HG03520 (cell line): ENCODE measurements at regions not wholly inside any gene's neighbourhood (a gene's known extent, or its start where the extent isn't known, plus 50 kb on each side); places are given as distances from the start of the nearest gene placed in this dataset.

Experiments used
- ATAC-seq: cut with Tn5 transposase; IDR thresholded peaks from one replicate; pipeline ENCODE4 v1.9.1; 2021; ENCODE audit warnings: mild to moderate bottlenecking, moderate library complexity; ENCODE audit not compliant: unreplicated experiment

DNA sequence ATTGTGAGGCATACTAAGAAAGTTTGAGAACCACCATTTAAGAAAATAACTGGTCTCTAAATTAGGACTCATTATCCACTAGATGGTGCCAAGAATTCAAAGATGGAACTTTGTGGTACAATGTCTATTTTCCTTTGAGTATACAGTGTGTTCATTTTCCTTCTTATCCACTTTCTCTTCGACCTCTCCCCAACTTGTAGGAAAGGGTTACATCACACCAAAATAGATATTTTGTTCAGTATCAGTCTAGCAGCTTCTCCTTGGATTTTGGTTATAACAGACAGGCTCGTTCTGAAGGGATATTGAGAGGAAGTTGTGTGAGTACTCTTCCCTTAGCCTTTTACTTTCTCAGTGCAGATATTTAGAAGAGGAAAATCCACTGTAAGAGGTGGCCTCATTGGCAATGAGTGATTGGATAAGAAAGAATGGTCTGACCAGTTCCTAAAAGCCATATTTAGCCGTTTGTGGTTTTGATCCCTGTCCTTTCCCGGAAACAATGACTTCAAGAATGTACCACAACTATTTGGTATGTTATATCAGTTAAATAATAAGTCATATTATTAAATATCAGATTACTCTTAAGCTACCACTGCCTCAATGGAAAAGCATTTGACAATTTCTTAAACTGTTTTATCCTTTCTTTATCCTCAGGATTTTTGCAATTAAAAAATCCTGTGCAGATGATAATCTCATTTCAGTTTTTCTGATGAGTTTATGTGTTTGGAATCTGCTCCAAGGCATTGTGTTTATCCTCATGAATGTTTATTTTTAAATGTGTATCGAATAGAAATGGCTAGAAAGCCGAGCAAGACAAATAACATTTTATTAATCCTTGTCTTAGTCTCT is 69.0 kb upstream of the GRAMD2B start:
- peak; percentile 30 for ATAC-seq

GRCh38 chr5:126354858-126355731 is 68.1 kb upstream of the GRAMD2B start:
- ATAC-seq, result no peak

DNA sequence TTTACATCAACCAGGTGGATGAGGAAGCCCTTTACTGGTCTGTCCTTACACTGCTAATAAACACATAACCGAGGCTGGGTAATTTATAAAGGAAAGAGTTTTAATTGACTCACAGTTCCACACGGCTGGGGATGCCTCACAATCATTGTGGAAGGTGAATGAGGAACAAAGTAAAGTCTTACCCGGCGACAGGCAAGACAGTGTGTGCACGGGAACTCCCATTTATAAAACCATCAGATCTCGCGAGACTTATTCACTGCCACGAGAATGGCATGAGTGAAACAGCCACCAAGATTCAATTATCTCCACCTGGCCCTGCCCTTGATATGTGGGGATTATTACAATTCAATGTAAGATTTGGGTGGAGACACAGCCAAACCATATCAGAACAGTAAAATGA is 67.3 kb upstream of the GRAMD2B start:
- ATAC-seq, result peak; percentile 25

- ATAC-seq, result no peak
Observed at GRCh38 chr5:126357585-126358342, 65.4 kb upstream of the GRAMD2B start.

DNA sequence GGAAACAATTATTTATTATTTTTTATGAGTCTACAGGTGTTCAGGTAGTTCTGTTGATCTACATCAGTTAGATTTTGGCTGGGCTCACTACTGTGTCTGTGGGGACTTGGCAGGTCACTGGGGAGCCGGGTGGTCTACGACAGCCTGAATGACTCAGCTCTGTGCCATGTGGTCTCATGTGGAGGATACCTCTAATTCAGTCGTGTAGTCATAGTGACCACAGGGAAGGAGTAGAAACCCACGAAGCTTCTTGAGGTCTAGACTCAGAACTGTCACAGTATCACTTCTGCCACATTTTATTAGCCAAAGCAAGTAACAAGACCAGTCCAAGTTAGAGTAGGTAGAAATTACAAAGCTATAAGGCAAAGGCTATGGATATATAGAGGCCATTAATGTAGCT is 64.7 kb upstream of the GRAMD2B start:
- ATAC-seq, result peak; percentile 93

GRCh38 chr5:126359884-126360283 is 63.3 kb upstream of the GRAMD2B start:
- no peak for ATAC-seq

- ATAC-seq, result no peak
Observed at GRCh38 chr5:126360467-126360866, 62.7 kb upstream of the GRAMD2B start.

DNA sequence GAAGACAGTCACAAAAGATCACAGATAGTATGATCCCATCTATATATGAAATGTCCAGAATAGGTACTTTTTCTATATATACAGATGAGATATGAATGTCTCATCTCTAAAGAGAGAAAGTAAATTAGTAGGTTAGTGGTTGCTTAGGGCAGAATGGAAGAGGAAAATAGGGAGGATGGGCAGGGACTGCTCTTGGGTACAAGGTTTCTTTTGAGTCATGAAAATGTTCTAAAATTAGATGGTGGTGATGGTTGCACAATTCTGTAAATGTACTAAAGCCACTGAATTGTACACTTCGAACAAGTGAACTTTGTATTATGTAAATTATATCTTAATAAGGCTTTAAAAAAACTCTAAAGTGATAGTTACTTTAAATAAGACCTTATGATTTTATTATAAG is 59.6 kb upstream of the GRAMD2B start:
- ATAC-seq, result no peak

DNA sequence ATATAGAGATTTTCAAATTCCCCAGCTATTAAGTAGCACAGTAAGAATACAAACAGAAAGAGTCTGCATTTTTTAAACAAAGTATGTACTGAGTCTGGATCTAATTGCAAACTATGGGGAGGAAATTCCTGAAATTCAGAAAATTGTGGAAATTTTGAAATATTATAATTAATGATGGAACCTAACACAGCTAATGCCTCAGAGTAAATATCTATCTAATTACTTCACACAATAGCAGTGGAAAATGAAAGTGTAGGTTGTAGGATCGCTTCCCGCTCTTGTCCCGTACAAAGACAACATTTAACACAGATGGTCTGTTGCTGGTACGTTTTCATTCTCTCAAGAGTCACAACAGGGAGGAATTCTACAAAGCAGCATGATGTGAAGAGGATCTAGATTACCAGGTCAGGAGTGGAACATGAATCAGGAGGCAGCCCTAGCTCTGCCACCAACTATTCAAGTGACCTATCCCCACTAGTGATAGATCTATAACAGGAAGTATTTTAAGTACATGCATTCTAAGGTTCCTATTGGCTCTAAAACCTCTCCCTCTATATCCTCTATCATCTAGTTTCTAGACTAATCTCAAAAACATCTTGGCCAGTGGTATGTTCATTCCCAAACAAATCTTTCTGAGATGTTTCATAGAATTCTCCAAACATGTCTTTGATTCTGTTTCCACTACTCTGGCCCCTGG is 58.9 kb upstream of the GRAMD2B start:
- ATAC-seq, result no peak

- ATAC-seq, result no peak
Observed at GRCh38 chr5:126365446-126366198, 57.6 kb upstream of the GRAMD2B start.

GRCh38 chr5:126366199-126366560 is 57.0 kb upstream of the GRAMD2B start:
- no peak for ATAC-seq

- no peak for ATAC-seq
Observed at GRCh38 chr5:126368239-126368812, 54.9 kb upstream of the GRAMD2B start.

DNA sequence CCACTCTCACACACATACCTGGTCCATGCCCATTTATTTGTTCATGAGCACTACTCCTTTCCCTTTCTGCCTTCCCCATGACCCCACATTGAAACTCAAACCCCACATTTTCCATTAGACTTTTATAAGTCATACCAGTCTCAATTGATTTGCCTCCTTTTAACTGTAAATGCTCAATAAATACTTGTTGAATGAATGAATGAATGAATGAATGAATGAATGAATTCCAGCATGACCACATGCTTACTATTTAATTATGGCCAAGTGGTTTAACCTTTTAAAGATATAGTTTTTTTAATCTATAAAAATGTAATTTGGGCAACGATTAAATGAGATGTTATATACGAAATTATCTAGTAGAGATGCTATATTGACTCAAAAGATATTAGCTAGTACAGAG is 54.1 kb upstream of the GRAMD2B start:
- no peak for ATAC-seq

GRCh38 chr5:126369995-126370731 is 53.0 kb upstream of the GRAMD2B start:
- no peak for ATAC-seq

DNA sequence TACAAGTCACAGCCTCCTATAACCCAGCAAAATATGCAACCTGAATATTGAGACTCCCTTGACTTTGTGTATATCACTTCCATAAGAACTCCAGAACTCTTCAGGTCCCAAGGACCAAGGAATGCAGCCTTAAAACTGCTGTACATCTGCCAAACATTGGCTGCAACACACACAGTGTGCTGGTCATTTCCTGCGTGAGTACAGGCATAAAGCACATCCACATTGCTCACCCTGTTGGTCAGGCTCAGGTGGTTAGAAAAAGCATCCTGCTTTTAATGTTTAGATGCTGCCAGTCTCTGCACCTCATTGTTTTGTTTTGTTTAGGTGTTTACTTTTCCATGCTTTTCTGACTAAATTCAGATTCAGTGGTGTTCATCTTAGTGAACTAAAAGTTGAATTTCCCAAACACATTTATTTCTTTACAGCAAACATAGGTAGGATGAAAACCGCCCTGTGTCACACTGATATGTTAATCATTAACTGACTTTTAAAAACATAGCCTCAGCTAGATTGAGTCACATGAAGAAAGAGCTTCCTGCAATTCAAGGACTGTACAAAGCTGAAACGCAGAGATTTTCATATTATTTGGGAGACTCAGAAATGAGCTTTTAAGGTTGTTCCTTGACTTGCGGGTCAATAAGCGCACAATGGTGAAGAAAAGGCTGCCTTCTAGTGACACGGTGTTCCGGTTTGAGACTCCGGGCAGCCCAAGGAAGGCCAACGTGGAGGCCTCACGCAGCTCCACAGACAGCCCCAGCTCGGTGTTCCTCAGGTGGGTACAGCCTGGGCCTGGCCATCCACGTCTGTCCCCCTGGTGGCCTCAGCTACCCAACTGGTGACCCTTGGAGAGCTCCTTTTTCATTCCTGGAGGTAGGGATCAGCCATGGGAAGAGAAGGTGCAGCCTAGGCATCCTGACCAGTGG is 52.2 kb upstream of the GRAMD2B start:
- ATAC-seq, result no peak

GRCh38 chr5:126373375-126374108 is 49.7 kb upstream of the GRAMD2B start:
- ATAC-seq, result no peak
